ENCODE measurements at regions not wholly inside any gene's neighbourhood (a gene's known extent, or its start where the extent isn't known, plus 50 kb on each side); places are given as distances from the start of the nearest gene placed in this dataset.

DNA sequence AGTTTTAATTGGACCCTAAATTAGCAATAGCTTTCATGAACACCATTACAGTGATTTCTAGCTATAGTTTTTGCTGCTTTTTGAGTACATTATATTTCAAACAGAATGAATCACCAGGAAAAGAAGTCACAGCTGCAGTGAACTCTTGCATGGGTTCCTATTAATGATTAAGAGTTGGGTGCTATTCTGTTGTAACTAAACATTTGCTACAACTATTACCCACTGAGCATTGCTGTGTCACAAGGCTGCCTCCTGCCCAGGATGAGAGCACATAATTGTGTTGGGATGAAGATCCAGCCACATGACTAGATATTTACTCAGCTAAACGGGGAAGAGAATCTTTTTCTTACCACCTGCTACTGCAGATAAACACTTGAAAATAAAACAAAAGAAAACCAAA, 152.7 kb downstream of the GXYLT1 start:
- ChIA-PET POLR2A (interaction anchor here (0.9 kb wide), 1 partner anchor 30 kb away, joined by 3 read pairs; no protein-coding TSS in a partner anchor), CTCF (ENCODE audit: low intra/inter-chr PET ratio) (no interaction called here)
- BruUV-seq (replicated peaks) = no TSS peak

DNA sequence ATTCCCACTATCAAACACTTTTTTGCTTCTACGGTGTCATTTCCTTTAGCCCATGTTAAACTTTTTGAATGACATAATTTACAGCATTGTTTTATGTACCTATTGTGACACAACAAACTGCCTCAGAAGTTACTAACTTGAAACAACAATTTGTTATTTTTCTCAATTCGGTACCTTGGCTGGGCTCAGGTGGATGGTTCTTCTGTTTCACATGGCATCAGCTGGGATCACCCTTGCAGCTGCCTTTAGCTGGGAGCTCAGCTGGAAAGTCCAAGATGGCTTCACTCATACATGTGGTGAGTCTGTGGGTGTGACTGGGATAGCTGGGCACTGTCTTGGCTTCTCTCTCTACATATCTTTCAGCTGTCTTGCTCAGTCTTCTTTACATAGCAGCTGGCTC, 156.0 kb downstream of the GXYLT1 start:
- ChIA-PET CTCF (ENCODE audit: low intra/inter-chr PET ratio) (no interaction called here), POLR2A (interaction anchor here (1.1 kb wide), 1 partner anchor 18 kb away, joined by 3 read pairs; no protein-coding TSS in a partner anchor)
- no peak for DNase-seq (ENCODE audit: extremely low read depth in 1 of 4, low spot score in 3 of 4)
- FAIRE-seq = no peak
- H3K27ac ChIP-seq (ENCODE audit: extremely low read depth, low read depth, low read length) = no peak overlapping the region
- no peak for ATAC-seq
- H3K9me1 ChIP-seq (ENCODE audit: control insufficient read depth, insufficient read depth, low read length) = no peaks in the 10 kb centered on the region
- intact Hi-C loops (cut with micrococcal nuclease) (no loop called here), in situ Hi-C loops (cut with MboI) (no loop called here)
- H3K4me3 ChIP-seq = no peak overlapping the region
- no peaks in the 10 kb centered on the region for H3K79me2 ChIP-seq (ENCODE audit: control insufficient read depth, insufficient read depth, low read length)
- H3K9ac ChIP-seq (ENCODE audit: insufficient read depth in 1 of 2, low read depth in 2 of 2, low read length in 2 of 2) = no peak overlapping the region
- H3K36me3 ChIP-seq (ENCODE audit: control insufficient read depth, insufficient read depth, low read length) = no peaks in the 10 kb centered on the region
- no peak overlapping the region for H2AFZ ChIP-seq (ENCODE audit: low read depth, low read length)
- no peak for TF ChIP-seq MECOM (CRISPR knock-in tag; IDR thresholded peaks at IDR 0.05)
- no peak for TF ChIP-seq PHF8 (IDR thresholded peaks at IDR 0.05; ENCODE audit: borderline replicate concordance, low read length)
- no peak for TF ChIP-seq ZNF408 (CRISPR knock-in tag; IDR thresholded peaks at IDR 0.05; ENCODE audit: low read depth)
- no peak for TF ChIP-seq HMG20B (CRISPR knock-in tag; IDR thresholded peaks at IDR 0.05)
- H3K4me2 ChIP-seq (ENCODE audit: insufficient read depth, low read length) = no peak overlapping the region
- no peaks in the 10 kb centered on the region for H3K9me3 ChIP-seq (replicated peaks; ENCODE audit: control insufficient read depth, insufficient read depth, low read depth, low read length)
- H3K27me3 ChIP-seq (ENCODE audit: control insufficient read depth in 2 of 2, insufficient read depth in 2 of 2, low read length in 2 of 2) = no peaks in the 10 kb centered on the region
- no peaks in the 10 kb centered on the region for H4K20me1 ChIP-seq (replicated peaks; ENCODE audit: control insufficient read depth, insufficient read depth, low read length)
- no peaks in the 10 kb centered on the region for H3K4me1 ChIP-seq (replicated peaks in 1 of 2; ENCODE audit: control insufficient read depth in 2 of 2, insufficient read depth in 2 of 2, low read length in 2 of 2)
- 0% methylated on average over 2 of the region's 2 CpGs for WGBS (ENCODE audit: insufficient coverage, low coverage, missing lambda C conversion rate)
- no TSS peak for BruUV-seq (replicated peaks)

More for the DNA sequence above, 152.7 kb downstream of the GXYLT1 start:
- Histone ChIP-seq H4K20me1 (replicated peaks; ENCODE audit: control insufficient read depth, insufficient read depth, low read length) (no peaks in the 10 kb centered on the region), H3K36me3 (ENCODE audit: control insufficient read depth, insufficient read depth, low read length) (no peaks in the 10 kb centered on the region), H3K9me1 (ENCODE audit: control insufficient read depth, insufficient read depth, low read length) (no peaks in the 10 kb centered on the region), H3K4me2 (ENCODE audit: insufficient read depth, low read length) (no peak overlapping the region), H3K27ac (ENCODE audit: extremely low read depth, low read depth, low read length) (no peak overlapping the region), H3K4me1 (replicated peaks in 1 of 2; ENCODE audit: control insufficient read depth in 2 of 2, insufficient read depth in 2 of 2, low read length in 2 of 2) (no peaks in the 10 kb centered on the region), H3K27me3 (ENCODE audit: control insufficient read depth in 2 of 2, insufficient read depth in 2 of 2, low read length in 2 of 2) (no peaks in the 10 kb centered on the region), H3K9ac (ENCODE audit: insufficient read depth in 1 of 2, low read depth in 2 of 2, low read length in 2 of 2) (no peak overlapping the region), H3K9me3 (replicated peaks; ENCODE audit: control insufficient read depth, insufficient read depth, low read depth, low read length) (no peaks in the 10 kb centered on the region), H3K79me2 (ENCODE audit: control insufficient read depth, insufficient read depth, low read length) (no peaks in the 10 kb centered on the region), H2AFZ (ENCODE audit: low read depth, low read length) (no peak overlapping the region), H3K4me3 (no peak overlapping the region)
- intact Hi-C loops (cut with micrococcal nuclease) = no loop called here
- in situ Hi-C loops (cut with MboI) = no loop called here
- TF ChIP-seq KDM2B (CRISPR knock-in tag; IDR thresholded peaks at IDR 0.05) (no peak), FOXK1 (CRISPR knock-in tag; IDR thresholded peaks at IDR 0.05; ENCODE audit: borderline replicate concordance) (no peak), YY1 (IDR thresholded peaks at IDR 0.05; ENCODE audit: borderline replicate concordance in 1 of 3, control insufficient read depth in 1 of 3, extremely low read depth in 1 of 3, insufficient read depth in 3 of 3, insufficient read length in 1 of 3, insufficient replicate concordance in 2 of 3, low read depth in 1 of 3, low read length in 2 of 3) (no peak), CBX8 (IDR thresholded peaks at IDR 0.05; ENCODE audit: borderline replicate concordance, extremely low read depth, low read depth, low read length, poor library complexity, severe bottlenecking) (no peak), TAF7 (tag; IDR thresholded peaks at IDR 0.05) (no peak), ZNF586 (CRISPR knock-in tag; conservative IDR thresholded peaks at IDR 0.05) (no peak), GABPB2 (CRISPR knock-in tag; conservative IDR thresholded peaks at IDR 0.05) (no peak), ZNF583 (CRISPR knock-in tag; IDR thresholded peaks at IDR 0.05) (no peak)
- no peak for ATAC-seq
- 0% methylated on average over 1 of the region's 1 CpG for WGBS (ENCODE audit: insufficient coverage, low coverage, missing lambda C conversion rate)
- FAIRE-seq = no peak
- DNase-seq (ENCODE audit: extremely low read depth in 1 of 4, low spot score in 3 of 4) = no peak

Measured in K562 (cell line).